Ascending aorta (tissue), 2 donors: ENCODE measurements at regions not wholly inside any gene's neighbourhood (a gene's known extent, or its start where the extent isn't known, plus 50 kb on each side); places are given as distances from the start of the nearest gene placed in this dataset.
A peak's percentile ranks its signal among the peaks of the same experiment; 100 is the strongest.

ENCODE experiments used
- DNase-seq, 2 donors: peaks; one replicate each; pipeline ENCODE4 v3.0.0-alpha.2; 2019; ENCODE audit warnings: low spot score in 2 of 2
- H3K27ac ChIP-seq, 2 donors: fragments of 200-600 bp; sonication (generic); one replicate each; pipeline ENCODE4 v1.5.1; 2016 to 2017; ENCODE audit warnings: mild to moderate bottlenecking in 1 of 2
- H3K27me3 ChIP-seq: fragments of 200-600 bp; sonication (generic); one replicate; pipeline ENCODE4 v1.5.1; 2017
- H3K36me3 ChIP-seq, 2 donors: fragments of 200-600 bp; sonication (generic); one replicate each; pipeline ENCODE4 v1.5.1; 2016
- H3K4me1 ChIP-seq, 2 donors: fragments of 200-600 bp; sonication (generic); one replicate each; pipeline ENCODE4 v1.5.1; 2016 to 2017; ENCODE audit warnings: mild to moderate bottlenecking in 1 of 2
- H3K4me3 ChIP-seq, 2 donors: fragments of 200-600 bp; sonication (generic); one replicate each; pipeline ENCODE4 v1.5.1; 2016 to 2017; ENCODE audit warnings: mild to moderate bottlenecking in 1 of 2
- H3K9me3 ChIP-seq, 2 donors: fragments of 200-600 bp; sonication (generic); one replicate each; pipeline ENCODE4 v1.5.1; 2016
- CTCF ChIP-seq, 3 experiments: fragments of 200-600 bp in 2 of 3; fragments of 450-650 bp in 1 of 3; sonication (generic) in 2 of 3; IDR thresholded peaks; one replicate each; pipeline ENCODE4 v1.5.1; 2016 to 2019; ENCODE audit warnings: antibody characterized with exemption in 3 of 3, mild to moderate bottlenecking in 1 of 3, moderate library complexity in 1 of 3
- intact Hi-C: fragments of 100-400 bp; cut with DNase I; formaldehyde crosslinking; loops from one replicate; pipeline ENCODE4 v1.15.1; 2023

GRCh38 chr4:188297873-188298272 is 158.6 kb downstream of the TRIML1 start:
- Histone ChIP-seq H3K27ac (no peak overlapping the region), H3K9me3 (no peaks in the 10 kb centered on the region), H3K4me1 (no peaks in the 10 kb centered on the region), H3K4me3 (no peak overlapping the region), H3K36me3 (no peaks in the 10 kb centered on the region), H3K27me3 (no peaks in the 10 kb centered on the region)
- intact Hi-C loops, result loop anchor here (2.0 kb wide), 1 partner anchor 35 kb away; no protein-coding TSS in a partner anchor
- no peak for DNase-seq
- no peak for TF ChIP-seq CTCF (IDR thresholded peaks at IDR 0.05)

- Histone ChIP-seq H3K4me3 (no peak overlapping the region), H3K36me3 (no peaks in the 10 kb centered on the region), H3K4me1 (no peaks in the 10 kb centered on the region), H3K9me3 (no peaks in the 10 kb centered on the region), H3K27ac (no peak overlapping the region), H3K27me3 (no peaks in the 10 kb centered on the region)
- no peak for DNase-seq
- no peak for TF ChIP-seq CTCF (IDR thresholded peaks at IDR 0.05)
- intact Hi-C loops, result no loop called here
Observed at GRCh38 chr4:188299161-188299560, 159.9 kb downstream of the TRIML1 start.

GRCh38 chr4:188300385-188300784 is 161.1 kb downstream of the TRIML1 start:
- Histone ChIP-seq H3K4me1 (no peaks in the 10 kb centered on the region), H3K4me3 (no peak overlapping the region), H3K27me3 (no peaks in the 10 kb centered on the region), H3K36me3 (no peaks in the 10 kb centered on the region), H3K9me3 (no peaks in the 10 kb centered on the region), H3K27ac (no peak overlapping the region)
- no peak for DNase-seq
- TF ChIP-seq CTCF (IDR thresholded peaks at IDR 0.05), result no peak
- intact Hi-C loops, result no loop called here

- H3K4me3 ChIP-seq, result no peak overlapping the region
- intact Hi-C loops, result no loop called here
- no peaks in the 10 kb centered on the region for H3K4me1 ChIP-seq
- H3K36me3 ChIP-seq, result no peaks in the 10 kb centered on the region
- no peak for DNase-seq
- no peaks in the 10 kb centered on the region for H3K27me3 ChIP-seq
- H3K9me3 ChIP-seq, result no peaks in the 10 kb centered on the region
- H3K27ac ChIP-seq, result peak overlapping the region; percentile 32 to 38
- no peak for TF ChIP-seq CTCF (IDR thresholded peaks at IDR 0.05)
Observed at GRCh38 chr4:188305690-188306089, 166.4 kb downstream of the TRIML1 start.

GRCh38 chr4:188307591-188307990 is 168.3 kb downstream of the TRIML1 start:
- Histone ChIP-seq H3K4me1 (no peaks in the 10 kb centered on the region), H3K27me3 (no peaks in the 10 kb centered on the region), H3K36me3 (no peaks in the 10 kb centered on the region), H3K4me3 (no peak overlapping the region), H3K9me3 (no peaks in the 10 kb centered on the region), H3K27ac (no peak overlapping the region)
- TF ChIP-seq CTCF (IDR thresholded peaks at IDR 0.05), result no peak
- intact Hi-C loops, result no loop called here
- DNase-seq, result no peak

GRCh38 chr4:188308142-188308541 is 168.9 kb downstream of the TRIML1 start:
- no peaks in the 10 kb centered on the region for H3K9me3 ChIP-seq
- DNase-seq, result no peak
- intact Hi-C loops, result no loop called here
- no peak overlapping the region for H3K27ac ChIP-seq
- no peaks in the 10 kb centered on the region for H3K36me3 ChIP-seq
- H3K4me1 ChIP-seq, result no peaks in the 10 kb centered on the region
- H3K4me3 ChIP-seq, result no peak overlapping the region
- no peaks in the 10 kb centered on the region for H3K27me3 ChIP-seq
- no peak for TF ChIP-seq CTCF (IDR thresholded peaks at IDR 0.05)
